ENCODE measurements at regions not wholly inside any gene's neighbourhood (a gene's known extent, or its start where the extent isn't known, plus 50 kb on each side); places are given as distances from the start of the nearest gene placed in this dataset.

- no peak for DNase-seq (ENCODE audit: low read depth, low spot score)
These were observed 912.6 kb downstream of the GATA3 start for GRCh38 chr10:8967061-8967460.

GRCh38 chr10:8969853-8970252 lies 915.4 kb downstream of the GATA3 start:
- DNase-seq (ENCODE audit: low read depth, low spot score): no peak

GRCh38 chr10:8975535-8975934 lies 921.0 kb downstream of the GATA3 start:
- no peak for DNase-seq (ENCODE audit: low read depth, low spot score)

GRCh38 chr10:8978100-8978499 lies 923.6 kb downstream of the GATA3 start:
- no peak for DNase-seq (ENCODE audit: low read depth, low spot score)

- no peak for DNase-seq (ENCODE audit: low read depth, low spot score)
These were observed 925.5 kb downstream of the GATA3 start for GRCh38 chr10:8979976-8980375.

GRCh38 chr10:8981277-8981676 lies 926.8 kb downstream of the GATA3 start:
- no peak for DNase-seq (ENCODE audit: low read depth, low spot score)

- DNase-seq (ENCODE audit: low read depth, low spot score): no peak
These were observed 931.2 kb downstream of the GATA3 start for GRCh38 chr10:8985651-8986050.

GRCh38 chr10:8986975-8987374 lies 932.5 kb downstream of the GATA3 start:
- DNase-seq (ENCODE audit: low read depth, low spot score): no peak

- no peak for DNase-seq (ENCODE audit: low read depth, low spot score)
These were observed 933.2 kb downstream of the GATA3 start for GRCh38 chr10:8987712-8988111.

- no peak for DNase-seq (ENCODE audit: low read depth, low spot score)
These were observed 935.9 kb downstream of the GATA3 start for GRCh38 chr10:8990280-8990987.

- DNase-seq (ENCODE audit: low read depth, low spot score): no peak
These were observed 937.5 kb downstream of the GATA3 start for GRCh38 chr10:8992009-8992408.

GRCh38 chr10:8993864-8994263 lies 939.4 kb downstream of the GATA3 start:
- no peak for DNase-seq (ENCODE audit: low read depth, low spot score)

- no peak for DNase-seq (ENCODE audit: low read depth, low spot score)
These were observed 944.3 kb downstream of the GATA3 start for GRCh38 chr10:8998751-8999150.

- DNase-seq (ENCODE audit: low read depth, low spot score): no peak
These were observed 948.6 kb downstream of the GATA3 start for GRCh38 chr10:9003122-9003521.

GRCh38 chr10:9004736-9005135 lies 950.2 kb downstream of the GATA3 start:
- DNase-seq (ENCODE audit: low read depth, low spot score): no peak

GRCh38 chr10:9009505-9009904 lies 955.0 kb downstream of the GATA3 start:
- no peak for DNase-seq (ENCODE audit: low read depth, low spot score)

GRCh38 chr10:9010093-9010492 lies 955.6 kb downstream of the GATA3 start:
- DNase-seq (ENCODE audit: low read depth, low spot score): no peak

- peak; percentile 47 for DNase-seq (ENCODE audit: low read depth, low spot score)
These were observed 956.6 kb downstream of the GATA3 start for GRCh38 chr10:9010931-9011670.

GRCh38 chr10:9012312-9012711 lies 957.8 kb downstream of the GATA3 start:
- DNase-seq (ENCODE audit: low read depth, low spot score): peak; percentile 72

GRCh38 chr10:9015005-9015404 lies 960.5 kb downstream of the GATA3 start:
- peak; percentile 72 for DNase-seq (ENCODE audit: low read depth, low spot score)

- DNase-seq (ENCODE audit: low read depth, low spot score): no peak
These were observed 961.0 kb downstream of the GATA3 start for GRCh38 chr10:9015447-9015846.

- no peak for DNase-seq (ENCODE audit: low read depth, low spot score)
These were observed 962.4 kb downstream of the GATA3 start for GRCh38 chr10:9016930-9017329.
